HCT116 (cell line): ENCODE measurements at regions not wholly inside any gene's neighbourhood (a gene's known extent, or its start where the extent isn't known, plus 50 kb on each side); places are given as distances from the start of the nearest gene placed in this dataset.

Experiments used
- SRF ChIP-seq: IDR thresholded peaks from 2 replicates; pipeline ENCODE4 v1.6.1; 2012; ENCODE audit warnings: low read depth
- YY1 ChIP-seq: IDR thresholded peaks from 2 replicates; pipeline ENCODE4 v1.6.1; 2011; ENCODE audit warnings: low read length, low read depth, moderate library complexity, mild to moderate bottlenecking; ENCODE audit not compliant: insufficient replicate concordance; ENCODE audit errors: extremely low read depth
- TF ChIP-seq, protein P1 (sequence below), 3 experiments: fragments of 200-600 bp in 1 of 3; sonication (generic) in 1 of 3; IDR thresholded peaks in 2 of 3; conservative IDR thresholded peaks in 1 of 3; 2 replicates each; pipeline ENCODE4 v1.5.1; 2012 to 2017; ENCODE audit warnings: low read depth in 2 of 3, low read length in 2 of 3, antibody characterized with exemption in 1 of 3, borderline replicate concordance in 1 of 3, control low read depth in 1 of 3, mild to moderate bottlenecking in 1 of 3, mixed read lengths in 1 of 3, mixed run types in 1 of 3, moderate library complexity in 1 of 3; ENCODE audit not compliant: insufficient read depth in 1 of 3

DNA sequence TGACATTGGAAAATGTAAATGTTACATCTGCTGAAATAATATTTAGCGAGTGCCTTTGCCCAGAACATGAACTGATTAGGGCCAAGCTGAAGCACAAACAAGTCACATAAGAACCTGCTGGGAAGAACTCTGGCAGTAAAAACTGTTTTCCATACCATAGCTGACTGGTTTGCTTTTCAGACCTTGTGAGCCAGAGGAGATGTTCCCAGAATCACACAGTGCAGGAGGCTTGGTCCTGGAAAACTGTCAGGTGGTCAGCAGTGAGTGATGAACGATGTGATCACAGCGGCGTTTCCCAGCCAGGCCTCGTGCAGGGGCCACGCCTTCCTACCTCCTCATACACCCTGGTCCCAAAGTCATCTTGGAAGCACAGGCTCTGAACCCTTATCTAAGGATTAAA is 164.2 kb upstream of the EEPD1 start:
- no peak for TF ChIP-seq SRF
- TF ChIP-seq, protein P1, sequence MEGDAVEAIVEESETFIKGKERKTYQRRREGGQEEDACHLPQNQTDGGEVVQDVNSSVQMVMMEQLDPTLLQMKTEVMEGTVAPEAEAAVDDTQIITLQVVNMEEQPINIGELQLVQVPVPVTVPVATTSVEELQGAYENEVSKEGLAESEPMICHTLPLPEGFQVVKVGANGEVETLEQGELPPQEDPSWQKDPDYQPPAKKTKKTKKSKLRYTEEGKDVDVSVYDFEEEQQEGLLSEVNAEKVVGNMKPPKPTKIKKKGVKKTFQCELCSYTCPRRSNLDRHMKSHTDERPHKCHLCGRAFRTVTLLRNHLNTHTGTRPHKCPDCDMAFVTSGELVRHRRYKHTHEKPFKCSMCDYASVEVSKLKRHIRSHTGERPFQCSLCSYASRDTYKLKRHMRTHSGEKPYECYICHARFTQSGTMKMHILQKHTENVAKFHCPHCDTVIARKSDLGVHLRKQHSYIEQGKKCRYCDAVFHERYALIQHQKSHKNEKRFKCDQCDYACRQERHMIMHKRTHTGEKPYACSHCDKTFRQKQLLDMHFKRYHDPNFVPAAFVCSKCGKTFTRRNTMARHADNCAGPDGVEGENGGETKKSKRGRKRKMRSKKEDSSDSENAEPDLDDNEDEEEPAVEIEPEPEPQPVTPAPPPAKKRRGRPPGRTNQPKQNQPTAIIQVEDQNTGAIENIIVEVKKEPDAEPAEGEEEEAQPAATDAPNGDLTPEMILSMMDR (IDR thresholded peaks at IDR 0.05 in 2 of 3, conservative IDR thresholded peaks at IDR 0.05 in 1 of 3; ENCODE audit: borderline replicate concordance in 1 of 3, insufficient read depth in 1 of 3, low read depth in 2 of 3, low read length in 2 of 3) = no peak
- no peak for TF ChIP-seq YY1
